ENCODE measurements at regions not wholly inside any gene's neighbourhood (a gene's known extent, or its start where the extent isn't known, plus 50 kb on each side); places are given as distances from the start of the nearest gene placed in this dataset.

- TF ChIP-seq CTCF (IDR thresholded peaks at IDR 0.05; ENCODE audit: low read length, missing control alignments): no peak
- H3K4me3 ChIP-seq (replicated peaks; ENCODE audit: low read depth, low read length): no peak overlapping the region
- DNase-seq (ENCODE audit: low read depth): no peak
These were observed 568.0 kb downstream of the ANXA1 start for GRCh38 chr9:73719660-73720059.

DNA sequence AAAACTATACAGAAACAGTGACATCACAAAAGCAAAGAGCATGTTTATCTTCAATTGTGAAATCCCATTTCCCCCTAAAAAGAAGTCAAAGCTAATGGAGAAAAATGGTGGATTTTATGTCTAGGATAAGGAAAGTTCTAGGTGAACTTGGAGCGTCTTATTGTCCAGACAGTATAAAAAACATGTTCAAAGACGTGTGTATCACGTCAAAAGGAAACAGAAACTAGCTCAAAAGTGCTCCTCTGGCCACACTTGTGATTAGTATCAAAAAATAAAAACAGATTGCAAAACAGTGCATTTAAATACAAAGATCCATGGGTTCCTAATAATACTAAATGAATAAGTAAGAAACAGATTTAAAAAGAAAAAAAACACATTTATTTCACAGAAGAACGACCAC, 568.9 kb downstream of the ANXA1 start:
- TF ChIP-seq CTCF (IDR thresholded peaks at IDR 0.05; ENCODE audit: low read length, missing control alignments): no peak
- DNase-seq (ENCODE audit: low read depth): no peak
- no peak overlapping the region for H3K4me3 ChIP-seq (replicated peaks; ENCODE audit: low read depth, low read length)

- no peak for TF ChIP-seq CTCF (IDR thresholded peaks at IDR 0.05; ENCODE audit: low read length, missing control alignments)
- no peak for DNase-seq (ENCODE audit: low read depth)
- H3K4me3 ChIP-seq (replicated peaks; ENCODE audit: low read depth, low read length): no peak overlapping the region
These were observed 584.6 kb downstream of the ANXA1 start for GRCh38 chr9:73736270-73736669.

- no peak for DNase-seq (ENCODE audit: low read depth)
- no peak overlapping the region for H3K4me3 ChIP-seq (replicated peaks; ENCODE audit: low read depth, low read length)
- no peak for TF ChIP-seq CTCF (IDR thresholded peaks at IDR 0.05; ENCODE audit: low read length, missing control alignments)
These were observed 587.3 kb downstream of the ANXA1 start for GRCh38 chr9:73738741-73739530.

GRCh38 chr9:73741316-73741715, 589.7 kb downstream of the ANXA1 start:
- H3K4me3 ChIP-seq (replicated peaks; ENCODE audit: low read depth, low read length): no peak overlapping the region
- DNase-seq (ENCODE audit: low read depth): no peak
- no peak for TF ChIP-seq CTCF (IDR thresholded peaks at IDR 0.05; ENCODE audit: low read length, missing control alignments)

DNA sequence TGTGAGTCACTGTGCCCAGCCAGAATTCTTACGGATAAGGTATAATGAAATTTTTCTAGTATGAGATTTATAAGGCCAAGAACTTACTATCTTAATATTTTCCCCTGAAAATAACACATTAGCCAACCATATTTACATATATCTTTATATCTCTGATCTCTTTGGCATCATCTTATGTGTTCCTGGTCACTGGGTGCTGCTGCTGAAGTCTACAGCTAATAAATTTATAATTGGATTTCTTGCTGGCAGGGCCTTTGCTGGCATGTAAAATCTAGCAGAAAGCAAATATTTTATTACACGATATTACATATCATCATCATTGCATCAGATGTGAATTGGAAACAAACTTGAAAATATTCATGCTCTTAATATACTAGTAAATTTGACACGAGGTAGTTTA, 590.7 kb downstream of the ANXA1 start:
- no peak for TF ChIP-seq CTCF (IDR thresholded peaks at IDR 0.05; ENCODE audit: low read length, missing control alignments)
- no peak for DNase-seq (ENCODE audit: low read depth)
- H3K4me3 ChIP-seq (replicated peaks; ENCODE audit: low read depth, low read length): no peak overlapping the region

- no peak overlapping the region for H3K4me3 ChIP-seq (replicated peaks; ENCODE audit: low read depth, low read length)
- no peak for TF ChIP-seq CTCF (IDR thresholded peaks at IDR 0.05; ENCODE audit: low read length, missing control alignments)
- DNase-seq (ENCODE audit: low read depth): no peak
These were observed 592.2 kb downstream of the ANXA1 start for GRCh38 chr9:73743826-73744225.

Measured in fibroblast of pulmonary artery (primary cell).